Thymus (tissue), 11 donors: ENCODE measurements at regions not wholly inside any gene's neighbourhood (a gene's known extent, or its start where the extent isn't known, plus 50 kb on each side); places are given as distances from the start of the nearest gene placed in this dataset.
A peak's percentile ranks its signal among the peaks of the same experiment; 100 is the strongest.

Experiments
- DNase-seq, 9 donors: peaks; one replicate each; pipeline ENCODE4 v3.0.0-alpha.2; 2013; ENCODE audit warnings: low spot score in 9 of 9, low read depth in 6 of 9, missing footprints in 1 of 9
- H3K27ac ChIP-seq, 2 donors: one replicate each; pipeline ENCODE4 v1.5.1; 2013; ENCODE audit warnings: control low read depth in 1 of 2, low read depth in 1 of 2, low read length in 1 of 2, mild to moderate bottlenecking in 1 of 2, moderate library complexity in 1 of 2
- H3K27me3 ChIP-seq, 2 donors: one replicate each; pipeline ENCODE4 v1.5.1; 2013; ENCODE audit warnings: low read length in 1 of 2; ENCODE audit not compliant: control insufficient read depth in 2 of 2, insufficient read depth in 1 of 2
- H3K36me3 ChIP-seq, 2 donors: one replicate each; pipeline ENCODE4 v1.5.1; 2013; ENCODE audit warnings: low read length in 1 of 2, mild to moderate bottlenecking in 1 of 2, moderate library complexity in 1 of 2; ENCODE audit not compliant: control insufficient read depth in 2 of 2, insufficient read depth in 2 of 2
- H3K4me1 ChIP-seq, 2 donors: one replicate each; pipeline ENCODE4 v1.5.1; 2013; ENCODE audit warnings: low read length in 2 of 2; ENCODE audit not compliant: control insufficient read depth in 2 of 2, insufficient read depth in 2 of 2
- H3K4me3 ChIP-seq, 2 donors: one replicate each; pipeline ENCODE4 v1.5.1; 2013; ENCODE audit warnings: low read length in 2 of 2, control low read depth in 1 of 2, mild to moderate bottlenecking in 1 of 2
- H3K9me3 ChIP-seq, 2 donors: one replicate each; pipeline ENCODE4 v1.5.1; 2013; ENCODE audit warnings: low read length in 1 of 2, mild to moderate bottlenecking in 1 of 2; ENCODE audit not compliant: control insufficient read depth in 2 of 2, insufficient read depth in 1 of 2
- WGBS: extraction: QIAGEN DNeasy Blood & Tissue Kit; methylation state at CpG from one replicate; pipeline ENCODE4 v1.1.7; 2013; 5-methylcytosine and 5-hydroxymethylcytosine counted together
- donor health status: healthy.

GRCh38 chr9:28770827-28771226, 1197.5 kb upstream of the C9orf72 start:
- H3K4me1 ChIP-seq = no peaks in the 10 kb centered on the region
- 91% methylated on average over 2 of the region's 2 CpGs for WGBS
- H3K9me3 ChIP-seq = no peaks in the 10 kb centered on the region
- no peaks in the 10 kb centered on the region for H3K27me3 ChIP-seq
- no peak overlapping the region for H3K27ac ChIP-seq
- no peaks in the 10 kb centered on the region for H3K36me3 ChIP-seq
- no peak overlapping the region for H3K4me3 ChIP-seq
- DNase-seq = no peak

DNA sequence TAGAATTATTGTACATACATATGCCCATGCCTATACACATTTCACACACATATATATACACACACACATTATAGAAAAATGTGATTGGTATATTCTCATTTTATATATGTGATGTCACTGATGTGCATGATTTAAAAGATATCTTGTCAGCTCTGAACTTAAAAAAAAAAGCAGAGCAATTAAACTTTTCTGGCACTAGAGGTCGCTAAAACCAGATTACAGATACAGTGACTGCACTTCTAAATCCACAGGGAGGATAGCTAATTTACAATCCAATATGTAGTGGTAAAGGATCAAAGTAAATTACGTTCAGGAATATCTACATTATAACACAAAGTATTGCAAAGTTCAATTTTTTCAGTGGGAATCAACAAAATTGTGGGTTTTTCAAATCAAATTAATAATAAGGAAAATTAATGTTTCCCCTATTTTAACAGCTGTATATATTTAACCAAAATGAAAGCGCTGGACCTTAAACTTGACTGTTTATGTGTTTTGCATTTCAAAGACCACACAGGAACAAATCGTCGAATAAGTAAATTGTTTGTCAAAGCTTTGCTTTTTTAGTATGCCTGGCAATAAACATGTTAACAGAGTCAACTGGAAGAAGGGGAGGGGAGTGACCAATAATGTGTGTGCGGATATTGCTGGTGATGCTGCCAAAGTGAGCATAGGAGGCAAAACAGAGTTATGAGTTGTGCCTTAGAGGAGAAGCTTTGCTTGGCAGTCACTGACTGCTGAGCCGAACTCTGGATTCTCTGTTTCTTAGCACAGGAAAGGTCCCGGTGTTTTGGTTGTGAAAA, 1201.4 kb upstream of the C9orf72 start:
- Histone ChIP-seq H3K4me1 (no peaks in the 10 kb centered on the region), H3K36me3 (no peaks in the 10 kb centered on the region), H3K4me3 (no peak overlapping the region), H3K27me3 (no peaks in the 10 kb centered on the region), H3K27ac (no peak overlapping the region), H3K9me3 (no peaks in the 10 kb centered on the region)
- WGBS = 51% methylated on average over 8 of the region's 8 CpGs
- DNase-seq = peak in 1 of 9 donors; percentile 17

DNA sequence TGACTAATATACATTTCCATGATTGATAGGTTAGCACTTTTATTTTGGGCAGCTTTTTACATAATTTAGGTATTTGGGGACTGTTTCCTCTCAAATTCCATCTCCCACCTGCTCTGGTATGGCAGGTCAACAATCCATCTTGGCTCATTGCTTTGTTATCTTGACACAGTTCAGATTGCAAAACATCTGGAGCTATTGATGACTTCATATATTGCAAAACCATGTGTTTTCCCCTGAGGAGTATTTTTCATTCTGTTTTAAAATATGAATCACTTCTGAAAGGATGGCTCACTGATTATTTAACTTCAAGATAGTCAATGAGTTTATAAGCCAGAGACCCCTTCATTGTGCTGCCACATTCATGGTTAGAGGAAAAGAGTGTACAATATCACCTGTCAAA, 1206.0 kb upstream of the C9orf72 start:
- no peak overlapping the region for H3K4me3 ChIP-seq
- H3K27me3 ChIP-seq = no peaks in the 10 kb centered on the region
- no peaks in the 10 kb centered on the region for H3K36me3 ChIP-seq
- no peak for DNase-seq
- H3K9me3 ChIP-seq = no peaks in the 10 kb centered on the region
- H3K4me1 ChIP-seq = no peaks in the 10 kb centered on the region
- no peak overlapping the region for H3K27ac ChIP-seq

DNA sequence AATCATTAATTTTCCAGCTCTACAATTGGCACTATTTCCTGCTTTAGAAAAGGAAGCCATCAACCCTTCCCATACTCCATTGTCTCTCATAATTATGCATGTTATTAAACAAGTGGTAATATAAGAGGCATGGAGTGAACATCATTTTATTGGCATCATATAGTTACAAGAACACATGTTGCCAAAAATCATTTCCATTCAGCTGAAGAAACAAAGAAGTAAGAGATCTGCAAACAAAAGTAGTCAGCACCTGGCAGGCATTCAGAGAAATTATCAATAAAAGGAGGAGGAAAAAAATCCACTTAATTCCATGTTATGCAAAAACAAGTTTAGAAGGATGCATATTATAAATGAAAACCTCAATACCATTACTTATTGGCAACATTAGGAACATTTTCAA, 1208.2 kb upstream of the C9orf72 start:
- Histone ChIP-seq H3K9me3 (no peaks in the 10 kb centered on the region), H3K4me1 (no peaks in the 10 kb centered on the region), H3K27ac (no peak overlapping the region), H3K36me3 (no peaks in the 10 kb centered on the region), H3K27me3 (no peaks in the 10 kb centered on the region), H3K4me3 (no peak overlapping the region)
- no peak for DNase-seq

DNA sequence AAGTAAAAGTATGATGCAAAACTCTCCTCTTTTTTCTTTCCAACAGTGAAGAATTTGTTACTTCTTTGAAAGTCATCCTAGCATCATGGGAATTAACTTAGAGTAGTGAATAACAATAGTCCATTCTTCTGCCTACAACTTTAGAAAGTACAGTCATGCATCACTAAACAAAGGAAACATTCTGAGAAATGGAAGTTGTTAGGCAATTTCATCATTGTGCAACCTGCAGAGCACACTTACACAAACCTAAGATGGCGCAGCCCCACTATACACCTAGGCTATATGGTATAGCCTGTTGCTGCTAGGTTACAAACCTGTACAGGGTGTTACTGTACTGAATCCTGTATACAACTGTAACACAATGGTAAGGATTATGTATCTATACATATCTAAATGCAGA, 1209.3 kb upstream of the C9orf72 start:
- no peaks in the 10 kb centered on the region for H3K27me3 ChIP-seq
- H3K36me3 ChIP-seq = no peaks in the 10 kb centered on the region
- DNase-seq = no peak
- 100% methylated on average over 1 of the region's 1 CpG for WGBS
- no peaks in the 10 kb centered on the region for H3K9me3 ChIP-seq
- H3K4me3 ChIP-seq = no peak overlapping the region
- H3K4me1 ChIP-seq = no peaks in the 10 kb centered on the region
- no peak overlapping the region for H3K27ac ChIP-seq

- Histone ChIP-seq H3K4me3 (no peak overlapping the region), H3K9me3 (no peaks in the 10 kb centered on the region), H3K27ac (no peak overlapping the region), H3K36me3 (no peaks in the 10 kb centered on the region), H3K27me3 (no peaks in the 10 kb centered on the region), H3K4me1 (no peaks in the 10 kb centered on the region)
- DNase-seq = no peak
Observed at GRCh38 chr9:28792716-28793115, 1219.4 kb upstream of the C9orf72 start.

DNA sequence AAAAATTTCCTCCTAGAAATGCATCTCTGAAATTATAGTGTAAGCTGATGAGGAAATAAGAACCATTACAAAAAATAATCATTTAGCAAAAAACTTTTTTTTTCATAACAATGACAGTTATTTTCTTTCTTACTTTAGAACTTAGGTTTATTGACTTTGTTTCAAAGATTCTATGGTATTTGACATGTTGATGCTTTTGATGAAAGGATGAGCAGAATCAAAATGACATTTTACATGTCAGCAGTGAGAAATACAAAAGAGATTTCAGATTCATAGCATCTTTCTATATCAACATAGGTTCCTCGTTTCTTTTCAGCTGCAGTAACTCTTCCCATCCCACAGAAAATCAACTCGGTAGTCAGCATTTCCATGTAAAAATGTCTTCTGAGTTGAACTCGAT, 1226.6 kb upstream of the C9orf72 start:
- Histone ChIP-seq H3K27ac (no peak overlapping the region), H3K4me3 (no peak overlapping the region), H3K4me1 (no peaks in the 10 kb centered on the region), H3K9me3 (no peaks in the 10 kb centered on the region), H3K36me3 (no peaks in the 10 kb centered on the region), H3K27me3 (no peaks in the 10 kb centered on the region)
- 72% methylated on average over 3 of the region's 3 CpGs for WGBS
- DNase-seq = no peak

DNA sequence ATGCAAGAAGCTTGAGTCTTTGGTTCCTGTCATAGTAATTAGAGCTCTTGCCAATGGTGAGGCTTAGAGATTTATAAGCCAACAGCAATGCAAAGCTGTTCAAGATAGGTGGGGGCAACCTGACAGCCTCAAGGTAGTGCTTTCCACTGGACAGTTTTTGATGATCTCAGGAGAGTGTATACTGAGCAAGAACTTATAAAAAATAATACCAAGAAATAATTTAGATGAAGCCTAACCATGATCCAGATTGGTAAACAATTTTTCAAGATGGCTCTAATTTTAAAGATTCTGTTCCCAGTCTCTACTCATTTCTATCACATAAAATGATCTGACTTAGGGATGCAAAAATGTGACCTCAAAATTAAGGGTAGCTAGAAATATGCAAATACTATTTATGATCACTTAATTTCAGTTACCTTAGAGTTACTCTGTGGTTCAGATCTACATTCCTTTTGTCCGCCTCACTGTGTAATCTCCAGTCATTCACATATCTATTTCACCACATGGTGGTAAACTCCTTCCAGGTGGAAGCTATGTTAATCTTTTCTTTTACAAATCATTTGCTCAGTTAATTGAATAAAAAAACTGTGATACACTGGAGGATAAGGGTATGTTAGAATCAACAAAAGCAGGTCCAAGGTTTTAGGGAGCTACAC, 1228.0 kb upstream of the C9orf72 start:
- no peaks in the 10 kb centered on the region for H3K4me1 ChIP-seq
- 93% methylated on average over 1 of the region's 1 CpG for WGBS
- no peaks in the 10 kb centered on the region for H3K9me3 ChIP-seq
- DNase-seq = no peak
- no peak overlapping the region for H3K4me3 ChIP-seq
- H3K36me3 ChIP-seq = no peaks in the 10 kb centered on the region
- H3K27ac ChIP-seq = no peak overlapping the region
- H3K27me3 ChIP-seq = no peaks in the 10 kb centered on the region

- no peaks in the 10 kb centered on the region for H3K36me3 ChIP-seq
- 93% methylated on average over 1 of the region's 1 CpG for whole genome bisulfite sequencing
- no peak overlapping the region for H3K4me3 ChIP-seq
- H3K4me1 ChIP-seq = no peaks in the 10 kb centered on the region
- DNase-seq = no peak
- no peaks in the 10 kb centered on the region for H3K9me3 ChIP-seq
- H3K27me3 ChIP-seq = no peaks in the 10 kb centered on the region
- H3K27ac ChIP-seq = no peak overlapping the region
Observed at GRCh38 chr9:28805197-28805596, 1231.9 kb upstream of the C9orf72 start.
